H1 (cell line): ENCODE measurements at regions not wholly inside any gene's neighbourhood (a gene's known extent, or its start where the extent isn't known, plus 50 kb on each side); places are given as distances from the start of the nearest gene placed in this dataset.

Experiments
- CTCF ChIA-PET: fragments of 300-600 bp; sonication (Branson Sonifier 250); formaldehyde crosslinking; loops from one replicate; lab custom pipeline; 2021; ENCODE audit not compliant: partially characterized antibody; lab: Charles Lee
- POLR2A ChIA-PET: fragments of 300-600 bp; sonication (Branson Sonifier 250); formaldehyde crosslinking; loops from one replicate; lab custom pipeline; 2021; ENCODE audit warnings: inconsistent platforms; ENCODE audit not compliant: partially characterized antibody; lab: Charles Lee
- DNase-seq, 2 experiments: peaks; one replicate each; pipeline versions ENCODE4 v3.0.0 to v3.0.0-alpha.2; 2010 to 2022; ENCODE audit warnings: low spot score in 2 of 2, low read depth in 1 of 2, mixed read lengths in 1 of 2
- FAIRE-seq: peaks from 2 replicates; lab custom pipeline; 2011; peaks lifted over from hg19 to GRCh38; lab: Jason Lieb, UNC
- H2AFZ ChIP-seq: 2 replicates; pipeline ENCODE4 v1.8.1; 2012; ENCODE audit warnings: low read length, inconsistent platforms
- H2AK5ac ChIP-seq: 2 replicates; pipeline ENCODE4 v1.6.1; 2013; ENCODE audit warnings: low read depth, low read length
- H2BK120ac ChIP-seq: replicated peaks from 2 replicates; pipeline ENCODE3; 2013; ENCODE audit warnings: low read depth, low read length, inconsistent platforms
- H2BK12ac ChIP-seq: 2 replicates; pipeline ENCODE4 v1.6.1; 2013; ENCODE audit warnings: low read depth, low read length
- H2BK15ac ChIP-seq: 2 replicates; pipeline ENCODE4 v1.6.1; 2013; ENCODE audit warnings: low read length
- H2BK20ac ChIP-seq: 2 replicates; pipeline ENCODE4 v1.6.1; 2013; ENCODE audit warnings: low read length
- H2BK5ac ChIP-seq: 2 replicates; pipeline ENCODE4 v1.6.1; 2013; ENCODE audit warnings: low read depth, low read length
- H3K14ac ChIP-seq: 2 replicates; pipeline ENCODE4 v1.6.1; 2013; ENCODE audit warnings: inconsistent platforms; ENCODE audit not compliant: insufficient read length
- H3K18ac ChIP-seq: 2 replicates; pipeline ENCODE4 v1.6.1; 2013; ENCODE audit warnings: low read length; ENCODE audit errors: extremely low read depth
- H3K23ac ChIP-seq: 2 replicates; pipeline ENCODE4 v1.6.1; 2013; ENCODE audit warnings: inconsistent platforms; ENCODE audit not compliant: insufficient read length
- H3K23me2 ChIP-seq: 2 replicates; pipeline ENCODE4 v1.6.1; 2013; ENCODE audit warnings: low read depth, low read length
- H3K27ac ChIP-seq: 2 replicates; pipeline ENCODE4 v1.6.1; 2011; ENCODE audit warnings: low read depth, low read length, inconsistent platforms
- H3K27me3 ChIP-seq, 4 experiments: replicated peaks in 1 of 4; 1 replicate in 1 of 4; 2 replicates in 3 of 4; pipeline versions ENCODE4 v1.6.1 to v1.8.1; 2011 to 2013; ENCODE audit warnings: low read length in 3 of 4, mild to moderate bottlenecking in 3 of 4, inconsistent platforms in 2 of 4, mixed read lengths in 2 of 4, moderate library complexity in 1 of 4; ENCODE audit not compliant: control insufficient read depth in 3 of 4, insufficient read depth in 3 of 4; ENCODE audit errors: extremely low read depth in 1 of 4
- H3K36me3 ChIP-seq, 4 experiments: 2 replicates each; pipeline versions ENCODE4 v1.6.1 to v1.8.1; 2011 to 2013; ENCODE audit warnings: mild to moderate bottlenecking in 4 of 4, low read length in 3 of 4, moderate library complexity in 2 of 4, control low read depth in 1 of 4, inconsistent platforms in 1 of 4; ENCODE audit not compliant: insufficient read depth in 4 of 4, control insufficient read depth in 2 of 4
- H3K4ac ChIP-seq: replicated peaks from 2 replicates; pipeline ENCODE3; 2013; ENCODE audit warnings: low read length, low read depth, mixed read lengths, inconsistent platforms; ENCODE audit not compliant: insufficient read length
- H3K4me1 ChIP-seq, 4 experiments: replicated peaks in 1 of 4; 1 replicate in 1 of 4; 2 replicates in 3 of 4; pipeline versions ENCODE4 v1.6.1 to v1.8.1; 2011 to 2013; ENCODE audit warnings: low read length in 3 of 4, inconsistent platforms in 2 of 4, mixed read lengths in 1 of 4; ENCODE audit not compliant: insufficient read depth in 4 of 4, control insufficient read depth in 3 of 4
- H3K4me2 ChIP-seq, 2 experiments: 2 replicates each; pipeline versions ENCODE4 v1.6.1 to v1.8.1; 2011 to 2013; ENCODE audit warnings: low read depth in 2 of 2, low read length in 2 of 2, control low read depth in 1 of 2, inconsistent platforms in 1 of 2, mild to moderate bottlenecking in 1 of 2; ENCODE audit not compliant: insufficient read depth in 1 of 2
- H3K4me3 ChIP-seq, 4 experiments: fragments of 200-600, 300-600 bp in 1 of 4; sonication (generic), shearing (Covaris generic), sonication (Bioruptor Twin) in 1 of 4; 2 replicates each; pipeline versions ENCODE4 v1.5.1 to v1.8.1; 2011 to 2016; ENCODE audit warnings: low read length in 4 of 4, low read depth in 3 of 4, control low read depth in 2 of 4, inconsistent platforms in 2 of 4, mild to moderate bottlenecking in 2 of 4, mixed read lengths in 1 of 4, moderate library complexity in 1 of 4; ENCODE audit not compliant: insufficient read depth in 2 of 4; ENCODE audit errors: extremely low read depth in 1 of 4
- H3K56ac ChIP-seq: replicated peaks from 2 replicates; pipeline ENCODE3; 2013; ENCODE audit warnings: low read depth, mild to moderate bottlenecking, mixed read lengths, low read length, inconsistent platforms; ENCODE audit not compliant: insufficient read length
- H3K79me1 ChIP-seq: 2 replicates; pipeline ENCODE4 v1.6.1; 2013; ENCODE audit warnings: low read depth, low read length, control low read depth
- H3K79me2 ChIP-seq, 2 experiments: 2 replicates each; pipeline versions ENCODE4 v1.6.1 to v1.8.1; 2012 to 2013; ENCODE audit warnings: low read length in 2 of 2, mild to moderate bottlenecking in 2 of 2, inconsistent platforms in 1 of 2; ENCODE audit not compliant: insufficient read depth in 2 of 2, control insufficient read depth in 1 of 2
- H3K9ac ChIP-seq, 4 experiments: replicated peaks in 1 of 4; 1 replicate in 1 of 4; 2 replicates in 3 of 4; pipeline versions ENCODE4 v1.6.1 to v1.8.1; 2011 to 2013; ENCODE audit warnings: low read depth in 3 of 4, low read length in 3 of 4, control low read depth in 2 of 4, mild to moderate bottlenecking in 2 of 4, moderate library complexity in 2 of 4, inconsistent platforms in 1 of 4; ENCODE audit errors: extremely low read depth in 1 of 4
- H3K9me3 ChIP-seq, 2 experiments: 2 replicates each; pipeline versions ENCODE4 v1.6.1 to v1.8.1; 2012 to 2013; ENCODE audit warnings: mild to moderate bottlenecking in 2 of 2, moderate library complexity in 2 of 2, control low read depth in 1 of 2, inconsistent platforms in 1 of 2, low read depth in 1 of 2, low read length in 1 of 2, mixed read lengths in 1 of 2; ENCODE audit not compliant: insufficient read depth in 2 of 2
- H4K20me1 ChIP-seq, 2 experiments: replicated peaks in 1 of 2; 2 replicates each; pipeline versions ENCODE3 to v1.8.1; 2011 to 2013; ENCODE audit warnings: inconsistent platforms in 2 of 2, low read length in 2 of 2, mild to moderate bottlenecking in 1 of 2; ENCODE audit not compliant: insufficient read depth in 2 of 2, control insufficient read depth in 1 of 2
- H4K5ac ChIP-seq: 2 replicates; pipeline ENCODE4 v1.6.1; 2013; ENCODE audit warnings: low read length, low read depth, mixed read lengths, inconsistent platforms; ENCODE audit not compliant: insufficient read length
- H4K8ac ChIP-seq: 2 replicates; pipeline ENCODE4 v1.8.0; 2013; ENCODE audit warnings: mild to moderate bottlenecking, moderate library complexity, low read length, inconsistent platforms; ENCODE audit not compliant: insufficient read depth; ENCODE audit errors: extremely low read depth
- H4K91ac ChIP-seq: replicated peaks from 2 replicates; pipeline ENCODE3; 2013; ENCODE audit warnings: low read length, mixed read lengths, inconsistent platforms; ENCODE audit not compliant: insufficient read length
- BACH1 ChIP-seq: IDR thresholded peaks from 2 replicates; pipeline ENCODE4 v1.6.1; 2012; ENCODE audit warnings: low read length, improper control_type of control experiment
- E2F6 ChIP-seq: IDR thresholded peaks from 2 replicates; pipeline ENCODE4 v1.6.1; 2012; ENCODE audit warnings: inconsistent platforms
- WGBS, 2 experiments: shearing (Covaris generic) in 1 of 2; methylation state at CpG; one replicate each; pipeline versions ENCODE4 v1.1.6 to v1.1.7; 2013 to 2015; ENCODE audit warnings: low lambda C conversion rate in 2 of 2, mixed read lengths in 2 of 2, inconsistent platforms in 1 of 2, low coverage in 1 of 2, missing lambda C conversion rate in 1 of 2; ENCODE audit not compliant: insufficient replicate concordance in 2 of 2, insufficient coverage in 1 of 2, insufficient read length in 1 of 2; ENCODE audit errors: extremely low coverage in 1 of 2, missing lambda C conversion rate in 1 of 2; 5-methylcytosine and 5-hydroxymethylcytosine counted together

- POLR2A ChIA-PET = interaction anchor here (1.1 to 1.2 kb wide), 2 partner anchors 9 to 11 kb away, joined by 3 to 4 read pairs; no protein-coding TSS in a partner anchor
- Histone ChIP-seq H3K4me3 (no peak overlapping the region), H3K4ac (no peak overlapping the region), H2AFZ (no peak overlapping the region), H4K20me1 (no peaks in the 10 kb centered on the region), H3K4me2 (no peak overlapping the region), H4K8ac (no peak overlapping the region), H3K36me3 (no peaks in the 10 kb centered on the region; a peak in 1 of 8 replicates), H3K9ac (no peak overlapping the region), H2BK15ac (no peak overlapping the region), H4K5ac (no peak overlapping the region), H3K56ac (no peak overlapping the region), H4K91ac (no peak overlapping the region), H2BK5ac (no peak overlapping the region), H3K79me1 (no peaks in the 10 kb centered on the region), H3K23ac (no peak overlapping the region), H3K27me3 (no peaks in the 10 kb centered on the region), H2BK12ac (no peak overlapping the region), H3K18ac (no peak overlapping the region), H3K23me2 (no peaks in the 10 kb centered on the region), H3K14ac (no peak overlapping the region), H2BK20ac (0 out of 2 replicates have a peak overlapping the region, but pooled peaks have one; percentile 17), H3K27ac (no peak overlapping the region), H3K79me2 (no peaks in the 10 kb centered on the region), H3K9me3 (no peaks in the 10 kb centered on the region), H2AK5ac (no peak overlapping the region), H3K4me1 (peaks cover 0 to 3% (median 1%) of the 10 kb centered on the region in 4 experiments; a peak in 3 of 7 replicates), H2BK120ac (no peak overlapping the region)
- CTCF ChIA-PET = no interaction called here
- no peak for TF ChIP-seq BACH1
- peak; percentile 29; the same call in 1 of the 2 replicates for TF ChIP-seq E2F6
- 83% methylated on average over 12 of the region's 12 CpGs; no CpG with 5 or more reads in 1 of the 2 experiments for WGBS, 2 experiments
- no peak for DNase-seq
- FAIRE-seq = no peak
These were observed 208.9 kb upstream of the TPM1 start for GRCh38 chr15:62833646-62834045.
